Chondrocyte (in vitro differentiated cells): ENCODE measurements at regions not wholly inside any gene's neighbourhood (a gene's known extent, or its start where the extent isn't known, plus 50 kb on each side); places are given as distances from the start of the nearest gene placed in this dataset.

Source experiments
- DNase-seq: peaks from one replicate; pipeline ENCODE4 v3.0.0; 2021; ENCODE audit warnings: mixed read lengths, low spot score
- H3K27ac Mint-ChIP-seq: one replicate; pipeline ENCODE4 v1.8.0; 2021; ENCODE audit warnings: mild to moderate bottlenecking, moderate library complexity, mixed read lengths; ENCODE audit not compliant: unreplicated experiment
- H3K27me3 Mint-ChIP-seq: 2 replicates; pipeline ENCODE4 v1.8.0; 2021; ENCODE audit warnings: low read depth, mixed read lengths
- H3K36me3 Mint-ChIP-seq: 2 replicates; pipeline ENCODE4 v1.8.0; 2021; ENCODE audit warnings: low read depth, mixed read lengths
- H3K4me1 Mint-ChIP-seq: 2 replicates; pipeline ENCODE4 v1.8.0; 2021; ENCODE audit warnings: low read depth, mild to moderate bottlenecking, mixed read lengths
- H3K4me3 Mint-ChIP-seq: one replicate; pipeline ENCODE4 v1.8.0; 2021; ENCODE audit warnings: mild to moderate bottlenecking, moderate library complexity, mixed read lengths; ENCODE audit not compliant: unreplicated experiment
- H3K9me3 Mint-ChIP-seq: 2 replicates; pipeline ENCODE4 v1.8.0; 2021; ENCODE audit warnings: low read depth, mixed read lengths
- CTCF ChIP-seq: fragments of 200-600 bp; sonication (generic); IDR thresholded peaks from 2 replicates; pipeline ENCODE4 v1.5.0; 2021; ENCODE audit warnings: antibody characterized with exemption, mild to moderate bottlenecking, moderate library complexity

- TF ChIP-seq CTCF = no peak
- no peak overlapping the region for H3K4me3 Mint-ChIP-seq
- peaks cover 8% of the 10 kb centered on the region for H3K9me3 Mint-ChIP-seq
- H3K4me1 Mint-ChIP-seq = peaks cover 34% of the 10 kb centered on the region
- H3K27ac Mint-ChIP-seq = peak overlapping the region; percentile 41
- H3K27me3 Mint-ChIP-seq = no peaks in the 10 kb centered on the region
- no peak for DNase-seq
- H3K36me3 Mint-ChIP-seq = peaks cover 2% of the 10 kb centered on the region
Observed at GRCh38 chr20:22775671-22776139, 191.3 kb upstream of the FOXA2 start.

DNA sequence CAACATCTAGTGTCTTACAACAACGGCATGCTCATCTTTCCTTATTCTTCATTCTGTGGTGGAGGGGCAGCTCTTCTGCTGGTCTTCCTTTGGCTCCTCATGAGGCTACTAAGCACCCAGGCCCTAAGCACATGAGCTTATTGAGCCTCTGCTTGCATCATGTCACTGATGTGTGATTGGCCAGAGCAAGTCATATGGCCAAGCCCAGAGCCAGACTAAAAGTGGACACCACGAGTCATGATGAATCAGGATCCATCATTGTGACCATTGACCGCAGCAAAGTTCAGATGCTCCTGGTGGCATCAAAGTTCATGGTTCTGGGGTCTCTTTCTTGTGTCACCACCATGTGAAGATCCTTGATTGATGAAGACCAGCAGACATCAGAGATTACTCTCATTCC lies 192.0 kb upstream of the FOXA2 start:
- Mint-ChIP-seq H3K27ac (no peak overlapping the region), H3K4me3 (no peak overlapping the region), H3K27me3 (no peaks in the 10 kb centered on the region), H3K9me3 (peaks cover 8% of the 10 kb centered on the region), H3K4me1 (peaks cover 27% of the 10 kb centered on the region), H3K36me3 (peaks cover 2% of the 10 kb centered on the region)
- DNase-seq = no peak
- no peak for TF ChIP-seq CTCF

DNA sequence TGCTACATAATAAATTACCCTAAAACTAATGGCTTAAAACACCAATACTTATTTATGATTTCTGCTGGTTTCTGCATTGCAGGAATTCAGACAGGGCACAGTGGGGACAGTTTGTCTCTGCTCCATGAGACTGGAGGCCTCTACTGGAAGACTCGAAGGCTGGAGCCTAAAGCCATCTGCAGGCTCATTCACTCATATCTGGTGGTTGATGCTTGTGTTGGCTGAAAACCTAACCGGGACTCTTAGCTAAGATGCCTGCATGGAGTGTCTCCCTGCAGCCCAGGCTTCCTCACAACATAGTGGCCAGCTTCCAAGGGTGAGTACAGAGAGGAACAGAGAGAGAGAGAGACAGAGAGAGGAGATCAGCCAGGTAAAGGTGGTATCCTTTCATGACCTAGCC lies 195.5 kb upstream of the FOXA2 start:
- Mint-ChIP-seq H3K4me3 (no peak overlapping the region), H3K9me3 (peaks cover 8% of the 10 kb centered on the region), H3K4me1 (peaks cover 16% of the 10 kb centered on the region), H3K36me3 (peaks cover 2% of the 10 kb centered on the region), H3K27ac (no peak overlapping the region), H3K27me3 (no peaks in the 10 kb centered on the region)
- no peak for TF ChIP-seq CTCF
- no peak for DNase-seq

GRCh38 chr20:22781869-22782268 lies 197.5 kb upstream of the FOXA2 start:
- Mint-ChIP-seq H3K27me3 (no peaks in the 10 kb centered on the region), H3K9me3 (no peaks in the 10 kb centered on the region), H3K27ac (no peak overlapping the region), H3K36me3 (no peaks in the 10 kb centered on the region), H3K4me1 (peaks cover 9% of the 10 kb centered on the region), H3K4me3 (no peak overlapping the region)
- TF ChIP-seq CTCF = no peak
- DNase-seq = no peak

DNA sequence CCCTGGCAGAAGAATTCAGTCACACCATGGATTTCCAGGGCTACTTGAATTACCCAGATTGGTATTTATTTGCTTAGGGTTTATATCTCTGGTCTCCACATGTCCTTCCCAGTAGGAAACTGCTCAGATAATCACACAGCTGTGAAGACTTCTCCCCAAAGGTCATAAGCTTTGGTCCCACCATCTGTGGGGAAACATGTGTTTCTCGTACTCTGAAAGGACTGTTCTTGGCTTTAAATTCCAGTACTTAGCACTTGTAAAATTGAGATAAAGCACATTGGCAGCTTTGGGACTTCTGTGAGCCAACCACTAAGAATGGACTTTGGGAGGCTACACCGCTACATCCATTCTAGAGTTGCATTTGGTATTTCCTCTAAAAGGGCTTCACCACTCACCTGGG lies 205.3 kb upstream of the FOXA2 start:
- Mint-ChIP-seq H3K36me3 (no peaks in the 10 kb centered on the region), H3K4me1 (peaks cover 28% of the 10 kb centered on the region), H3K4me3 (no peak overlapping the region), H3K9me3 (no peaks in the 10 kb centered on the region), H3K27ac (no peak overlapping the region), H3K27me3 (no peaks in the 10 kb centered on the region)
- TF ChIP-seq CTCF = no peak
- no peak for DNase-seq
